ENCODE measurements at regions not wholly inside any gene's neighbourhood (a gene's known extent, or its start where the extent isn't known, plus 50 kb on each side); places are given as distances from the start of the nearest gene placed in this dataset.
"Not testable (repeated sequence)": the region's sequence is repeated elsewhere in the genome, so short reads cannot be mapped to it uniquely, and the experiment has no call there.

GRCh38 chrY:6315917-6316316 lies 69.9 kb downstream of the TSPY2 start:
- DNase-seq (ENCODE audit: extremely low spot score, insufficient read length, low read depth); FAIRE-seq: not testable (repeated sequence)

GRCh38 chrY:6316419-6316818 lies 70.4 kb downstream of the TSPY2 start:
- not testable (repeated sequence) for FAIRE-seq; DNase-seq (ENCODE audit: extremely low spot score, insufficient read length, low read depth)

GRCh38 chrY:6366433-6366832 lies 120.4 kb downstream of the TSPY2 start:
- DNase-seq (ENCODE audit: extremely low spot score, insufficient read length, low read depth); FAIRE-seq: not testable (repeated sequence)

- not testable (repeated sequence) for DNase-seq (ENCODE audit: extremely low spot score, insufficient read length, low read depth)
- FAIRE-seq = peak; percentile 41
These were observed 136.6 kb downstream of the TSPY2 start for GRCh38 chrY:6382390-6383165.

GRCh38 chrY:6388658-6389057 lies 142.6 kb downstream of the TSPY2 start:
- not testable (repeated sequence) for DNase-seq (ENCODE audit: extremely low spot score, insufficient read length, low read depth); FAIRE-seq

GRCh38 chrY:6389561-6389960 lies 143.5 kb downstream of the TSPY2 start:
- not testable (repeated sequence) for DNase-seq (ENCODE audit: extremely low spot score, insufficient read length, low read depth)
- peak; percentile 49 for FAIRE-seq

- DNase-seq (ENCODE audit: extremely low spot score, insufficient read length, low read depth); FAIRE-seq: not testable (repeated sequence)
These were observed 146.2 kb downstream of the TSPY2 start for GRCh38 chrY:6392200-6392599.

GRCh38 chrY:6393242-6393641 lies 147.2 kb downstream of the TSPY2 start:
- FAIRE-seq; DNase-seq (ENCODE audit: extremely low spot score, insufficient read length, low read depth): not testable (repeated sequence)

- DNase-seq (ENCODE audit: extremely low spot score, insufficient read length, low read depth) = not testable (repeated sequence)
- FAIRE-seq = peak; percentile 74
These were observed 149.0 kb downstream of the TSPY2 start for GRCh38 chrY:6395042-6395441.

- not testable (repeated sequence) for DNase-seq (ENCODE audit: extremely low spot score, insufficient read length, low read depth); FAIRE-seq
These were observed 155.8 kb downstream of the TSPY2 start for GRCh38 chrY:6401871-6402270.

- peak; percentile 52 for FAIRE-seq
- DNase-seq (ENCODE audit: extremely low spot score, insufficient read length, low read depth) = not testable (repeated sequence)
These were observed 160.8 kb downstream of the TSPY2 start for GRCh38 chrY:6406827-6407226.

GRCh38 chrY:6419171-6419570 lies 173.1 kb downstream of the TSPY2 start:
- not testable (repeated sequence) for FAIRE-seq

GRCh38 chrY:6426701-6427100 lies 180.7 kb downstream of the TSPY2 start:
- not testable (repeated sequence) for DNase-seq (ENCODE audit: extremely low spot score, insufficient read length, low read depth); FAIRE-seq

More at GRCh38 chrY:6419171-6419570, 173.1 kb downstream of the TSPY2 start:
- not testable (repeated sequence) for DNase-seq (ENCODE audit: extremely low spot score, insufficient read length, low read depth)

- not testable (repeated sequence) for FAIRE-seq; DNase-seq (ENCODE audit: extremely low spot score, insufficient read length, low read depth)
These were observed 199.5 kb downstream of the TSPY2 start for GRCh38 chrY:6445529-6445928.

GRCh38 chrY:6447408-6447807 lies 201.4 kb downstream of the TSPY2 start:
- FAIRE-seq; DNase-seq (ENCODE audit: extremely low spot score, insufficient read length, low read depth): not testable (repeated sequence)

- FAIRE-seq; DNase-seq (ENCODE audit: extremely low spot score, insufficient read length, low read depth): not testable (repeated sequence)
These were observed 222.3 kb downstream of the TSPY2 start for GRCh38 chrY:6468358-6468757.

- not testable (repeated sequence) for DNase-seq (ENCODE audit: extremely low spot score, insufficient read length, low read depth); FAIRE-seq
These were observed 225.8 kb downstream of the TSPY2 start for GRCh38 chrY:6471848-6472247.

- not testable (repeated sequence) for FAIRE-seq; DNase-seq (ENCODE audit: extremely low spot score, insufficient read length, low read depth)
These were observed 249.4 kb downstream of the TSPY2 start for GRCh38 chrY:6495456-6495855.

- DNase-seq (ENCODE audit: extremely low spot score, insufficient read length, low read depth); FAIRE-seq: not testable (repeated sequence)
These were observed 262.8 kb downstream of the TSPY2 start for GRCh38 chrY:6508842-6509241.

GRCh38 chrY:6520047-6520446 lies 274.0 kb downstream of the TSPY2 start:
- not testable (repeated sequence) for DNase-seq (ENCODE audit: extremely low spot score, insufficient read length, low read depth); FAIRE-seq

GRCh38 chrY:6544076-6544756 lies 298.2 kb downstream of the TSPY2 start:
- FAIRE-seq = not testable (repeated sequence)

More at GRCh38 chrY:6544076-6544756, 298.2 kb downstream of the TSPY2 start:
- not testable (repeated sequence) for DNase-seq (ENCODE audit: extremely low spot score, insufficient read length, low read depth)
